MM.1S (cell line): ENCODE measurements at regions not wholly inside any gene's neighbourhood (a gene's known extent, or its start where the extent isn't known, plus 50 kb on each side); places are given as distances from the start of the nearest gene placed in this dataset.

Experiments
- CTCF ChIP-seq: fragments of 300-600 bp; sonication (generic); IDR thresholded peaks from 2 replicates; pipeline ENCODE4 v1.5.1; 2016; ENCODE audit warnings: antibody characterized with exemption, low read length, mixed read lengths
- EZH2 ChIP-seq: fragments of 300-600 bp; sonication (generic); optimal IDR thresholded peaks from 2 replicates; pipeline ENCODE3; 2017; ENCODE audit warnings: low read depth, mild to moderate bottlenecking, antibody characterized with exemption, low read length, mixed read lengths

GRCh38 chr9:26437056-26437711 is 455.4 kb downstream of the CAAP1 start:
- TF ChIP-seq CTCF (no peak), EZH2 (no peak)
